GM12873 (cell line): ENCODE measurements at regions not wholly inside any gene's neighbourhood (a gene's known extent, or its start where the extent isn't known, plus 50 kb on each side); places are given as distances from the start of the nearest gene placed in this dataset.

Experiments used
- TF ChIP-seq, protein P1 (sequence below): IDR thresholded peaks from 2 replicates; pipeline ENCODE4 v1.5.1; 2012; ENCODE audit warnings: low read depth, mild to moderate bottlenecking, moderate library complexity, low read length, control low read depth; ENCODE audit not compliant: insufficient read depth; ENCODE audit errors: missing control alignments

DNA sequence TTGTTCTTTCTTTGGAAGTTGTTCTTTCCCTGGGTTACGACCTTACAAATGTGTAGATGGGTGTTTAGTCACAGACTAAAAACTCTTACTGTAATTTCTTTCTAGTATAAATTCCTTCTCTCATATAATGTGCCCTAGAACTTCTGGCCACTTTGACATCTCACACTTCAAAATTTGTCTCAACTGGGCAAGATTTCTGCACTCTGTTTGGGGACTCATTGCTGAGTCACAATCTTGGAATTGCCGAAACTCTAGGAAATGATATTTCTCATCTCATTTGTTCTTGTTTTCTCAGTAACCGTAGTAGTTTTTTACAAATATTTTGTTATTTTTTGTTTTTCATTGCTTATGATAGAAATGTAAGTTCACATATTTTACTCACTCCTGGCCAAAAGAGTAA, 2523.2 kb upstream of the PCDH20 start:
- TF ChIP-seq, protein P1, sequence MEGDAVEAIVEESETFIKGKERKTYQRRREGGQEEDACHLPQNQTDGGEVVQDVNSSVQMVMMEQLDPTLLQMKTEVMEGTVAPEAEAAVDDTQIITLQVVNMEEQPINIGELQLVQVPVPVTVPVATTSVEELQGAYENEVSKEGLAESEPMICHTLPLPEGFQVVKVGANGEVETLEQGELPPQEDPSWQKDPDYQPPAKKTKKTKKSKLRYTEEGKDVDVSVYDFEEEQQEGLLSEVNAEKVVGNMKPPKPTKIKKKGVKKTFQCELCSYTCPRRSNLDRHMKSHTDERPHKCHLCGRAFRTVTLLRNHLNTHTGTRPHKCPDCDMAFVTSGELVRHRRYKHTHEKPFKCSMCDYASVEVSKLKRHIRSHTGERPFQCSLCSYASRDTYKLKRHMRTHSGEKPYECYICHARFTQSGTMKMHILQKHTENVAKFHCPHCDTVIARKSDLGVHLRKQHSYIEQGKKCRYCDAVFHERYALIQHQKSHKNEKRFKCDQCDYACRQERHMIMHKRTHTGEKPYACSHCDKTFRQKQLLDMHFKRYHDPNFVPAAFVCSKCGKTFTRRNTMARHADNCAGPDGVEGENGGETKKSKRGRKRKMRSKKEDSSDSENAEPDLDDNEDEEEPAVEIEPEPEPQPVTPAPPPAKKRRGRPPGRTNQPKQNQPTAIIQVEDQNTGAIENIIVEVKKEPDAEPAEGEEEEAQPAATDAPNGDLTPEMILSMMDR, result no peak

DNA sequence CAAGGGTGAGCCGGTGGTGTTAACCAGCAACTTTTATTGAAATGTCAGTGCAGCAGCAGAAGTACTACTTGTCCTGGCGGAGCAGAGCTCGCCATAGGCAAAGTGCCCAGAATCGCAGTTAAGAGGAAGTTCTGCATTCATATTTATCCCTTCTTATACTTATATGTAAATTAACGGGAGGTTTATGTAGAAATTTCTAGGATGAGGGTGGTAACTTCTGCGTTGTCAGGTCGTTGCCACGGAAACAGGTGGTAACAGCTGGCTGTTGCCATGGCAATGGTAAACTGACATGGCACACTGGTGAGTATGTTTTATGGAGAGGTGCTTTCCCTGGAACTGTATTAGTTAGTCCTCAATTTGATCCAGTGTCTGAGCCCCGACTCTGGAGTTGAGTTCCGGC, 2494.9 kb upstream of the PCDH20 start:
- TF ChIP-seq, protein P1, result no peak

DNA sequence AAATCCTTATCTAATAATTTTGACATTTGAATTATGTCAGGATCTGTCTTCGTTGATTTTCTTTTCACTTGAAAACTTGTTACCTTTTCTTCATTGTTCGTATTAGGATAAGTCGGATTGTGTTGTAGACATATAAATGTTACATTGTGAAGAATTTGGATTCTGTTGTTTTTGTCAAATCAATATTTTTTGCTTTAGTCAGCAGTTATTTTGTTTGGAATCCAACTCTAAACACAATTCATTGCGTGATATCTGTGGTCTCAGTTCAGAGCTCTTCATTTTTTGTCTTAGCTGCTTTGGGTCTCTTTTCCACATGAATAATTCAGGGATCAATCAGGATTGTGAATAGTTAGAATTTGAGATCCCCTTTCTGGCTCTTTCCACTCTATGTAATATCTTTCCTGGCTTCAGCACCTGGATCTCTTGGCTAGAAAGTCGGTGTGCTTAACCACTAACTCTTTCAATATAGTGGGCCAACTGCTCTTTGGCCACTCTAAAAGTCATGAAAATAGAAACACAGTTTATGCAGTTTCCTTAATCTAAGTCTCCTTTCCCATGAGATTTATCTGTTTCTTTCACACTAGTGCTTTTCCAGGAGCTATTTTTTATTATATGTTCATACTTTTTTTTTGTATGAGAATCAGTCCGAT, 2494.2 kb upstream of the PCDH20 start:
- TF ChIP-seq, protein P1, result no peak

DNA sequence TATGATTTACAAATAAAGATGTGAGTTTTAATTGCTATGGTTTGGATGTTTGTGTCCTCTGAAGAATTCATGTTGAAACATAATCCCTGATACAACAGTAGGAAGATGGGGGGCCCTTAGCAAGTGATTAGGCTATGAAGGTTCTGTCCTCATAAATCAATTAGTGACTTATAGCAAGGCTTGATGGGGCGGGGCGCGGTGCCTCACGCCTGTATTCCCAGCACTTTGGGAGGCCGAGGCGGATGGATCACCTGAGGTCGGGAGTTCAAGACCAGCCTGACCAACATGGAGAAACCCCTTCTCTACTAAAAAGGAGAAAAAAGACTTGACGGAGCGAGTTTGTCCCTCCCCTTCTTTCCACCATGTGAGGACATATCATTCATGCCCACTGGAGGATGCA, 2486.5 kb upstream of the PCDH20 start:
- TF ChIP-seq, protein P1, result no peak

DNA sequence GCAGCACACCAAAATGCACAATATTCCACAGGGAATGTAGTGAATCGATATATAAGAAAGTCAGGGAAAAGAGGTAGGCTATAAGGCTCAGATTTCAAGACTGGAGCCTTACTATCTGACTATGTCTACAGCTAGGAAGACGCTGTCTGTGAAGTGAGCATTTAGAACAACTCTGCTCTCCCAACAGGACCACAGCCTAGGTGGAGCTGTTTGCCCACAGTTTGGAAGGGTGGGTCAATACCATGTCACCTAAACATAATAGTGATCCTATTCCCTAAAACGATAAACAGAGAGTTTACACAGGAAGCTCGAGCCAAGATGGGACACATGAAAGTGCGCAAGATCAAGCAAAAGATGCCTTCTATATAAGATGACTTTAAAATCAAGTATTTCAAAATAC, 2486.0 kb upstream of the PCDH20 start:
- TF ChIP-seq, protein P1, result no peak

DNA sequence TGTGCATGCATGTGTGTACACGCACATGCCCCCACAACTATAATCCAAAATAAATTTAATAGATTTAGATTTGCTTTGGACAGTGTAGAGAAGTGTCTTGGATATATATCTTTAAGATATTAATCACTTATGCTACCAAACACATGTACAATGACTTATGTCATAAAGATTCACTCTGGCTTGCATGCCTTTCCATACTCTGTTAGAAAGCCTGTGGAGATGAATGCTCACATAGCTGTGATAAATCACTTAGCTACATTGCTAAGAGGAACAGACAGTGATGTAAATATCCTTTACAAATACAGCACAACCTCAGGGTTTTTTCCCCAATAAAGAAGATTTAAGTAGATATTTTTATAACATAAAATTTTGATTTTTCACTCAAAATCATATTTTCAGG, 2484.8 kb upstream of the PCDH20 start:
- TF ChIP-seq, protein P1, result no peak

DNA sequence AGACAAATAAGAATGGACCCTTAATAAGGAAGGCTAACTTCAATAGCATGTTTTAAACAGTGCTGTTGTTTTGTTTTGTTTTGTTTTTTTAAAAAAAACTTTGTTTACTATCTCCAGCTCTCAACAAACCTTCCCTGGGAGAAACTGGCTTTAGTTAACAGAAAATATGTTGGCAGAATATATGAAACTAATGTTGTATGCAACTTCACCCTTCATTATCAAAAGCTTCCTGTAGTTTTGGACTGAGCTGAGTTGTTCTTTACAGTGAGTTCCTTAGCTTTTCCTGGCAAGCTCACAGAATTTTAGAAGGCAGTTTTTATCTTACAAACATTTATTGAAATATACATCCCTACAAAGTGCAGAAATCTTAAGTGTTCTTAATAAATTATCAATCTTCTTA, 2480.7 kb upstream of the PCDH20 start:
- TF ChIP-seq, protein P1, result no peak
